Endothelial cell of umbilical vein (primary cell): ENCODE measurements at regions not wholly inside any gene's neighbourhood (a gene's known extent, or its start where the extent isn't known, plus 50 kb on each side); places are given as distances from the start of the nearest gene placed in this dataset.

ENCODE experiments used
- BruUV-seq: library from RNA; stranded (reverse); fragments of 400-500 nt; replicated peaks from 2 replicates; lab custom pipeline; 2021; lab: Mats Ljungman, UMichigan
- CTCF ChIA-PET: fragments of 300-600, 350-600 bp; sonication (Branson Sonifier 250); formaldehyde crosslinking; loops from one replicate; lab custom pipeline; 2021; ENCODE audit warnings: antibody characterized with exemption, inconsistent platforms; lab: Charles Lee
- POLR2A ChIA-PET: fragments of 300-600, 350-600 bp; sonication (Branson Sonifier 250); formaldehyde crosslinking; loops from one replicate; lab custom pipeline; 2021; ENCODE audit warnings: antibody characterized with exemption, inconsistent platforms; lab: Charles Lee
- DNase-seq: peaks from one replicate; pipeline ENCODE4 v3.0.0-alpha.2; 2011; ENCODE audit warnings: low read depth, low spot score
- FAIRE-seq: peaks from 2 replicates; lab custom pipeline; 2011; peaks lifted over from hg19 to GRCh38; lab: Jason Lieb, UNC
- H2AFZ ChIP-seq: 2 replicates; pipeline ENCODE4 v1.6.0; 2012; ENCODE audit warnings: low read depth, low read length, control low read depth, inconsistent platforms
- H3K27ac ChIP-seq: 2 replicates; pipeline ENCODE4 v1.5.1; 2011; ENCODE audit warnings: low read depth, mild to moderate bottlenecking, control low read depth, low read length, moderate library complexity; ENCODE audit not compliant: insufficient read depth
- H3K27me3 ChIP-seq, 2 experiments: 2 replicates each; pipeline versions ENCODE4 v1.6.0 to v1.6.1; 2011; ENCODE audit warnings: low read length in 2 of 2, mixed read lengths in 1 of 2; ENCODE audit not compliant: control insufficient read depth in 2 of 2, insufficient read depth in 2 of 2
- H3K36me3 ChIP-seq, 2 experiments: 2 replicates in 1 of 2; 3 replicates in 1 of 2; pipeline ENCODE4 v1.5.1; 2011; ENCODE audit warnings: low read length in 2 of 2, mild to moderate bottlenecking in 1 of 2, moderate library complexity in 1 of 2; ENCODE audit not compliant: control insufficient read depth in 2 of 2, insufficient read depth in 2 of 2; ENCODE audit errors: extremely low read depth in 1 of 2
- H3K4me1 ChIP-seq: 3 replicates; pipeline ENCODE4 v1.5.1; 2011; ENCODE audit warnings: mild to moderate bottlenecking, low read length; ENCODE audit not compliant: control insufficient read depth, insufficient read depth; ENCODE audit errors: extremely low read depth
- H3K4me2 ChIP-seq: 2 replicates; pipeline ENCODE4 v1.6.1; 2011; ENCODE audit warnings: low read length, control low read depth, mixed read lengths; ENCODE audit not compliant: insufficient read depth
- H3K4me3 ChIP-seq, 3 experiments: fragments of 200-600 bp in 1 of 3; sonication (generic), shearing (Covaris generic) in 1 of 3; replicated peaks in 1 of 3; 2 replicates each; pipeline ENCODE4 v1.5.1; 2011 to 2016; ENCODE audit warnings: control low read depth in 3 of 3, low read length in 3 of 3, mild to moderate bottlenecking in 2 of 3, inconsistent platforms in 1 of 3, low read depth in 1 of 3, moderate library complexity in 1 of 3; ENCODE audit not compliant: insufficient read depth in 1 of 3
- H3K79me2 ChIP-seq: 2 replicates; pipeline ENCODE4 v1.6.0; 2012; ENCODE audit warnings: low read length, inconsistent platforms; ENCODE audit not compliant: control insufficient read depth, insufficient read depth
- H3K9ac ChIP-seq: replicated peaks from 2 replicates; pipeline ENCODE3; 2011; ENCODE audit warnings: low read length, control low read depth; ENCODE audit not compliant: insufficient read depth; ENCODE audit errors: extremely low read depth
- H3K9me1 ChIP-seq: replicated peaks from 3 replicates; pipeline ENCODE4 v1.6.0; 2011; ENCODE audit warnings: mild to moderate bottlenecking, low read length; ENCODE audit not compliant: control insufficient read depth, insufficient read depth; ENCODE audit errors: extremely low read depth
- H3K9me3 ChIP-seq: replicated peaks from 2 replicates; pipeline ENCODE4 v1.5.1; 2012; ENCODE audit warnings: low read length, inconsistent platforms; ENCODE audit not compliant: control insufficient read depth, insufficient read depth
- H4K20me1 ChIP-seq: replicated peaks from 2 replicates; pipeline ENCODE3; 2011; ENCODE audit warnings: mild to moderate bottlenecking, low read length; ENCODE audit not compliant: control insufficient read depth, insufficient read depth; ENCODE audit errors: extremely low read depth
- EZH2 ChIP-seq: IDR thresholded peaks from 2 replicates; pipeline ENCODE4 v1.6.1; 2012; ENCODE audit warnings: borderline replicate concordance, low read depth, mild to moderate bottlenecking, moderate library complexity, low read length, inconsistent platforms; ENCODE audit not compliant: severe bottlenecking
- FOS ChIP-seq: IDR thresholded peaks from 2 replicates; pipeline ENCODE4 v1.6.1; 2011; ENCODE audit warnings: mild to moderate bottlenecking, low read length, moderate library complexity, borderline replicate concordance; ENCODE audit not compliant: insufficient read depth
- GATA2 ChIP-seq: IDR thresholded peaks from 2 replicates; pipeline ENCODE4 v1.7.0; 2011; ENCODE audit warnings: low read depth, mild to moderate bottlenecking, moderate library complexity, mixed read lengths, low read length; ENCODE audit not compliant: insufficient read length, insufficient read depth
- JUN ChIP-seq: IDR thresholded peaks from 2 replicates; pipeline ENCODE4 v1.6.1; 2011; ENCODE audit warnings: borderline replicate concordance, low read depth; ENCODE audit not compliant: insufficient read length, insufficient read depth
- dilution Hi-C: fragments of 300-500 bp; cut with MboI; formaldehyde crosslinking; loops from one replicate; pipeline ENCODE4 v1.15.0; 2019; ENCODE audit warnings: low sequenced_read_pairs; ENCODE audit not compliant: extremely low pct_ligation_motif_present
- intact Hi-C: fragments of 100-400 bp; cut with micrococcal nuclease; formaldehyde crosslinking; loops from one replicate; pipeline ENCODE4 v1.10.0; 2022

DNA sequence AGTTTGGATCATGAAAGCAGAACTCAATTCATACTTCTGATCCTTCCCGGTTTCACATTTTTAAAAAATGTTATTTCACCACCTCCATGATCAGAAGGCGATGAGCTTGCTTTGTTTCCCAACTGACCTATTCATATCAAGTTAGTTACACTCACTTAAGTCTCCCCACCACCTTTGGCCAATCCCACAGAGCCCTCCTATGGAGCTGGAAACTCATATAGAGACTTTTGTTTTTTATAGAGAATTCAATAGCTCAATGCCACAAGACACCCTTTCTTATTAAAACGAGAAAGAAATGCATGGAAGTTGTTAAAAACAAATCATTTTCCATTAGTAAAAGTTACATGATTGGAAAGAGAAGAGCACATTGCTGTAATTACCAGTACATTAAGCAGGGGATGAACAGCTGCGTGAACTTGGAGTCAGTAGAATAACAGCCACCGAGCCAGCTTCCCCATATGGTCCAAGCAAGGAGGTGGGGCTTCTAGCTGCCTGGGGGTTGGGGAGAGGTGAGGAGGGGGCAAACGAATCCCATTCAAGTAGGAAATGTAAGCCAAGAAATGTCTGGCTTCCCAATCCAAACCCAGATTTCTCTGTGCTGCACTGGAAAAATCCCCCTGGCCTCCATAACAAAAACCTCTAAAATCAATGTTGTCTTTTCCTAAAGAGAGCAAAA is 614.5 kb downstream of the IRS1 start:
- no TSS peak for BruUV-seq

GRCh38 chr2:226184540-226184939 is 615.1 kb downstream of the IRS1 start:
- Histone ChIP-seq H3K9ac (no peak overlapping the region), H3K36me3 (no peaks in the 10 kb centered on the region), H3K9me3 (no peaks in the 10 kb centered on the region), H3K79me2 (no peaks in the 10 kb centered on the region), H3K4me3 (no peak overlapping the region), H3K9me1 (no peaks in the 10 kb centered on the region), H3K27me3 (no peaks in the 10 kb centered on the region), H4K20me1 (no peaks in the 10 kb centered on the region), H2AFZ (no peak overlapping the region), H3K27ac (no peak overlapping the region), H3K4me1 (no peaks in the 10 kb centered on the region), H3K4me2 (no peak overlapping the region)
- DNase-seq, result no peak
- CTCF ChIA-PET, result interaction anchor here (1.0 kb wide), 1 partner anchor 10 kb away, joined by 3 read pairs; no protein-coding TSS in a partner anchor
- dilution Hi-C loops (no loop called here), intact Hi-C loops (no loop called here)
- no peak for TF ChIP-seq JUN
- no peak for FAIRE-seq
- BruUV-seq, result no TSS peak
- POLR2A ChIA-PET, result no interaction called here

More for the DNA sequence above, 614.5 kb downstream of the IRS1 start:
- H3K4me1 ChIP-seq, result no peaks in the 10 kb centered on the region
- dilution Hi-C loops (no loop called here), intact Hi-C loops (no loop called here)
- no peak overlapping the region for H3K4me3 ChIP-seq
- TF ChIP-seq JUN (no peak), GATA2 (no peak), FOS (no peak), EZH2 (no peak)
- H3K4me2 ChIP-seq, result no peak overlapping the region
- CTCF ChIA-PET, result no interaction called here
- H3K27me3 ChIP-seq, result no peaks in the 10 kb centered on the region
- H3K9me3 ChIP-seq, result no peaks in the 10 kb centered on the region
- FAIRE-seq (no peak), DNase-seq (no peak)
- POLR2A ChIA-PET, result no interaction called here
- H3K27ac ChIP-seq, result no peak overlapping the region
- no peaks in the 10 kb centered on the region for H3K79me2 ChIP-seq
- H4K20me1 ChIP-seq, result no peaks in the 10 kb centered on the region
- no peaks in the 10 kb centered on the region for H3K36me3 ChIP-seq
- no peak overlapping the region for H2AFZ ChIP-seq
- H3K9me1 ChIP-seq, result no peaks in the 10 kb centered on the region
- H3K9ac ChIP-seq, result no peak overlapping the region
